Upper lobe of right lung (tissue), 1 donor: ENCODE measurements at regions not wholly inside any gene's neighbourhood (a gene's known extent, or its start where the extent isn't known, plus 50 kb on each side); places are given as distances from the start of the nearest gene placed in this dataset.

Experiments
- ATAC-seq: fragments of 200-7000 bp; cut with Tn5 transposase; one replicate; pipeline ENCODE4 v1.9.1; 2020; ENCODE audit warnings: mild to moderate bottlenecking, moderate library complexity
- DNase-seq: peaks from one replicate; pipeline ENCODE4 v3.0.0-alpha.2; 2020
- H3K27ac ChIP-seq: fragments of 200-600 bp; one replicate; pipeline ENCODE4 v1.8.0; 2022
- H3K27me3 ChIP-seq: fragments of 200-600 bp; one replicate; pipeline ENCODE4 v1.8.0; 2022; ENCODE audit warnings: mild to moderate bottlenecking
- H3K36me3 ChIP-seq: fragments of 200-600 bp; one replicate; pipeline ENCODE4 v1.8.0; 2022
- H3K4me1 ChIP-seq: fragments of 200-600 bp; one replicate; pipeline ENCODE4 v1.8.0; 2022
- H3K4me3 ChIP-seq: fragments of 200-600 bp; one replicate; pipeline ENCODE4 v1.8.0; 2022; ENCODE audit warnings: mild to moderate bottlenecking
- H3K9me3 ChIP-seq: fragments of 200-600 bp; one replicate; pipeline ENCODE4 v1.8.0; 2022
- intact Hi-C: fragments of 100-400 bp; cut with DNase I; formaldehyde crosslinking; loops from one replicate; pipeline ENCODE4 v1.11.0; 2022
- TF ChIP-seq, protein P1 (sequence below): fragments of 200-600 bp; IDR thresholded peaks from one replicate; pipeline ENCODE4 v1.8.0; 2022; ENCODE audit warnings: antibody characterized with exemption
- donor health status: DM: no; HTN: yes; CAD: no; lungs with severe emphysema.

- TF ChIP-seq, protein P1, sequence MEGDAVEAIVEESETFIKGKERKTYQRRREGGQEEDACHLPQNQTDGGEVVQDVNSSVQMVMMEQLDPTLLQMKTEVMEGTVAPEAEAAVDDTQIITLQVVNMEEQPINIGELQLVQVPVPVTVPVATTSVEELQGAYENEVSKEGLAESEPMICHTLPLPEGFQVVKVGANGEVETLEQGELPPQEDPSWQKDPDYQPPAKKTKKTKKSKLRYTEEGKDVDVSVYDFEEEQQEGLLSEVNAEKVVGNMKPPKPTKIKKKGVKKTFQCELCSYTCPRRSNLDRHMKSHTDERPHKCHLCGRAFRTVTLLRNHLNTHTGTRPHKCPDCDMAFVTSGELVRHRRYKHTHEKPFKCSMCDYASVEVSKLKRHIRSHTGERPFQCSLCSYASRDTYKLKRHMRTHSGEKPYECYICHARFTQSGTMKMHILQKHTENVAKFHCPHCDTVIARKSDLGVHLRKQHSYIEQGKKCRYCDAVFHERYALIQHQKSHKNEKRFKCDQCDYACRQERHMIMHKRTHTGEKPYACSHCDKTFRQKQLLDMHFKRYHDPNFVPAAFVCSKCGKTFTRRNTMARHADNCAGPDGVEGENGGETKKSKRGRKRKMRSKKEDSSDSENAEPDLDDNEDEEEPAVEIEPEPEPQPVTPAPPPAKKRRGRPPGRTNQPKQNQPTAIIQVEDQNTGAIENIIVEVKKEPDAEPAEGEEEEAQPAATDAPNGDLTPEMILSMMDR = no peak
- Histone ChIP-seq H3K27ac (no peak overlapping the region), H3K4me3 (no peak overlapping the region), H3K36me3 (no peaks in the 10 kb centered on the region), H3K9me3 (no peaks in the 10 kb centered on the region), H3K27me3 (no peaks in the 10 kb centered on the region), H3K4me1 (no peaks in the 10 kb centered on the region)
- intact Hi-C loops = no loop called here
- DNase-seq (no peak), ATAC-seq (no peak)
Observed at GRCh38 chr4:116328261-116328860, 757.0 kb downstream of the TRAM1L1 start.

DNA sequence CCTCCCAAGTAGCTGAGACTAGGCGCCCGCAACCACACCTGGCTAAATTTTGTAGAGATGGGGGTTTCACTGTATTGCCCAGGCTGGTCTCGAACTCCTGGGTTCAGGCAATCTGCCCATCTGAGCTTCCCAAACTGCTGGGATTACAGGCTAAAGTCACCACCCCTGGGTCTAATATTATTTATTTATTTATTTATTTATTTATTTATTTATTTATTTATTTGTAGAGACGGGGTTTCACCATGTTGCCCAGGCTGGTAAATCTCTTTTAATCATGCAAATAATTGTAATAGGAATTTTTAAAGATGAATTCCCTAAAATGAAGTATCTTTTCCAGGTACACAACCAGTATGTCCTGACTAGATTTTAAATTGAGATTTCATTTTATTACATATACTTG, 761.8 kb downstream of the TRAM1L1 start:
- H3K27ac ChIP-seq = no peak overlapping the region
- H3K9me3 ChIP-seq = no peaks in the 10 kb centered on the region
- TF ChIP-seq, protein P1 = no peak
- no peaks in the 10 kb centered on the region for H3K27me3 ChIP-seq
- ATAC-seq = no peak
- no peaks in the 10 kb centered on the region for H3K36me3 ChIP-seq
- no peaks in the 10 kb centered on the region for H3K4me1 ChIP-seq
- H3K4me3 ChIP-seq = no peak overlapping the region
- intact Hi-C loops = no loop called here
- no peak for DNase-seq

GRCh38 chr4:116321471-116321870, 763.9 kb downstream of the TRAM1L1 start:
- no peak for DNase-seq
- no peaks in the 10 kb centered on the region for H3K27me3 ChIP-seq
- no peak overlapping the region for H3K4me3 ChIP-seq
- H3K27ac ChIP-seq = no peak overlapping the region
- ATAC-seq = no peak
- TF ChIP-seq, protein P1 = no peak
- H3K36me3 ChIP-seq = no peaks in the 10 kb centered on the region
- intact Hi-C loops = no loop called here
- H3K4me1 ChIP-seq = no peaks in the 10 kb centered on the region
- no peaks in the 10 kb centered on the region for H3K9me3 ChIP-seq

DNA sequence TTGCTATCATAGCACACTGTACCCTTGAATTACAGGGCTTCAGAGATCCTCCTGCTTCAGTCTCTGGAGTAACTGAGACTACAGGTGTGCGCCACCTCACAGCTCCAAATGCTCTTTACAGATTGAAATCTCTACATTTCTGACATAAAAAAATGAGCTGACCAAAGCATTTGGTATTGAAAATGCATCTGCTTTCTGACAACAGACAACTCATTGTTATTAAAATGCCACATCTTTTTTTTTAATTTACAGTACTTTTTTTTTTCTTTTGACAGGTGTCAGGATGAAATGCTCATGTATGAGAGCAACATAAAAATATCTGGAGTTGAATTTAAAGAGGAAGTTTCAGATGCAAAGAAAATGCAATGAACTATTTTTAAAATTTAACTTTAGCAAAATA, 764.5 kb downstream of the TRAM1L1 start:
- Histone ChIP-seq H3K27me3 (no peaks in the 10 kb centered on the region), H3K36me3 (no peaks in the 10 kb centered on the region), H3K4me3 (no peak overlapping the region), H3K9me3 (no peaks in the 10 kb centered on the region), H3K4me1 (no peaks in the 10 kb centered on the region), H3K27ac (no peak overlapping the region)
- DNase-seq (no peak), ATAC-seq (no peak)
- TF ChIP-seq, protein P1 = no peak
- intact Hi-C loops = no loop called here

- Histone ChIP-seq H3K4me1 (no peaks in the 10 kb centered on the region), H3K27me3 (no peaks in the 10 kb centered on the region), H3K9me3 (no peaks in the 10 kb centered on the region), H3K27ac (no peak overlapping the region), H3K4me3 (no peak overlapping the region), H3K36me3 (no peaks in the 10 kb centered on the region)
- TF ChIP-seq, protein P1 = no peak
- DNase-seq (no peak), ATAC-seq (no peak)
- intact Hi-C loops = no loop called here
Observed at GRCh38 chr4:116303736-116304188, 781.6 kb downstream of the TRAM1L1 start.
